ENCODE measurements at regions not wholly inside any gene's neighbourhood (a gene's known extent, or its start where the extent isn't known, plus 50 kb on each side); places are given as distances from the start of the nearest gene placed in this dataset.

DNA sequence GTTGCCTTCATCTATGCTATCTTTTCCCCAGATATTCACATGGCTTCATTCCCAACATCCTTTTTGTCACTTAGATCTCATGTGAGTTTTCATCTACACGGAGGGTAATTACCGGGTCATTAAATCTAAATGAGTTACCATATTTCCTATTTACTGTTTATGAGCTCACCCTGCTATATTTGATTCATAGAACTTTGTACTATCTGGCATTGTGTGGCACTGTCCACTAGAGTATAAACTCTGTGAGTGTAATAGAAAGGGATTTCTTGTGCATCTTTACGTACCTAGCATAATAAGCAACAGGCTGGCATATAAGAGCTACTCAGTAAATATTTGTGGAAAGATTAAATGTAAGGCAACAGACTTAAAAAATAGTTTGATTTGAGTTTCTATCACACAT lies 86.1 kb upstream of the LMO3 start:
- H3K9me2 ChIP-seq (replicated peaks; ENCODE audit: control insufficient read depth, low read length): no peaks in the 10 kb centered on the region

DNA sequence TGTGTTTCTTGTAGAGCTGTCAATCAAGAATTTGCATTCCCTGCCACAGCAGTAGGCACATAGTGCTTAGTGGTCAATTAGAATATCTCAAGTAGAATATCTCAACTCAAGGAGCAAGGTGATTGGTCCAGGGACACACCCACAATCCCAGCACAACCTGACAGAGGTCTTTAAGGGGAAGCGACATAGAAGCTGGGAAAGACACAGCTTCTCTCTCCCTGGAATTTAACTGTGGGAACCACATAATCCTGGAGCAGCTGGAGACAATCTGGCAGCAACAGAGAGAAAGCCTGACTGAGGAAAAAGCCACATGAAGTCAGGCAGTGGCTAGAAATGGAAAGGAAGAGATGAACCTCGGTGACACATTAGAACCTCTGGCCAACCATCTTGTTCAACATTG lies 85.7 kb upstream of the LMO3 start:
- TF ChIP-seq, protein P1, sequence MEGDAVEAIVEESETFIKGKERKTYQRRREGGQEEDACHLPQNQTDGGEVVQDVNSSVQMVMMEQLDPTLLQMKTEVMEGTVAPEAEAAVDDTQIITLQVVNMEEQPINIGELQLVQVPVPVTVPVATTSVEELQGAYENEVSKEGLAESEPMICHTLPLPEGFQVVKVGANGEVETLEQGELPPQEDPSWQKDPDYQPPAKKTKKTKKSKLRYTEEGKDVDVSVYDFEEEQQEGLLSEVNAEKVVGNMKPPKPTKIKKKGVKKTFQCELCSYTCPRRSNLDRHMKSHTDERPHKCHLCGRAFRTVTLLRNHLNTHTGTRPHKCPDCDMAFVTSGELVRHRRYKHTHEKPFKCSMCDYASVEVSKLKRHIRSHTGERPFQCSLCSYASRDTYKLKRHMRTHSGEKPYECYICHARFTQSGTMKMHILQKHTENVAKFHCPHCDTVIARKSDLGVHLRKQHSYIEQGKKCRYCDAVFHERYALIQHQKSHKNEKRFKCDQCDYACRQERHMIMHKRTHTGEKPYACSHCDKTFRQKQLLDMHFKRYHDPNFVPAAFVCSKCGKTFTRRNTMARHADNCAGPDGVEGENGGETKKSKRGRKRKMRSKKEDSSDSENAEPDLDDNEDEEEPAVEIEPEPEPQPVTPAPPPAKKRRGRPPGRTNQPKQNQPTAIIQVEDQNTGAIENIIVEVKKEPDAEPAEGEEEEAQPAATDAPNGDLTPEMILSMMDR (IDR thresholded peaks at IDR 0.05; ENCODE audit: low read depth, low read length, poor library complexity, severe bottlenecking): no peak
- TF ChIP-seq EZH2phosphoT487 (IDR thresholded peaks at IDR 0.05; ENCODE audit: borderline replicate concordance, low read length): no peak
- H3K79me2 ChIP-seq (ENCODE audit: control insufficient read depth, low read length): no peaks in the 10 kb centered on the region
- H3F3A ChIP-seq (ENCODE audit: control insufficient read depth, insufficient read depth): no peaks in the 10 kb centered on the region
- no peaks in the 10 kb centered on the region for H3K36me3 ChIP-seq (ENCODE audit: control insufficient read depth, low read length)
- H4K20me1 ChIP-seq (ENCODE audit: control insufficient read depth, insufficient read depth, low read depth, low read length): no peaks in the 10 kb centered on the region
- no peaks in the 10 kb centered on the region for H3K9me2 ChIP-seq (replicated peaks; ENCODE audit: control insufficient read depth, low read length)
- no peak overlapping the region for H3K27ac ChIP-seq (ENCODE audit: low read depth, low read length)
- peaks cover 4% of the 10 kb centered on the region; the same call in 1 of the 2 replicates for H3K4me1 ChIP-seq (ENCODE audit: control insufficient read depth, low read length)
- H3K9me3 ChIP-seq (ENCODE audit: control insufficient read depth, insufficient read depth, low read length): no peaks in the 10 kb centered on the region
- no peak overlapping the region for H3K4me3 ChIP-seq (ENCODE audit: low read length)
- H3K4me2 ChIP-seq (ENCODE audit: low read length): no peak overlapping the region
- no peaks in the 10 kb centered on the region for H3K27me3 ChIP-seq (ENCODE audit: control insufficient read depth, low read length)

More for the DNA sequence above, 86.1 kb upstream of the LMO3 start:
- Histone ChIP-seq H3K4me3 (ENCODE audit: low read length) (no peak overlapping the region), H3K36me3 (ENCODE audit: control insufficient read depth, low read length) (no peaks in the 10 kb centered on the region), H4K20me1 (ENCODE audit: control insufficient read depth, insufficient read depth, low read depth, low read length) (no peaks in the 10 kb centered on the region), H3K4me2 (ENCODE audit: low read length) (no peak overlapping the region), H3K79me2 (ENCODE audit: control insufficient read depth, low read length) (no peaks in the 10 kb centered on the region), H3K9me3 (ENCODE audit: control insufficient read depth, insufficient read depth, low read length) (no peaks in the 10 kb centered on the region), H3K27me3 (ENCODE audit: control insufficient read depth, low read length) (no peaks in the 10 kb centered on the region), H3K4me1 (ENCODE audit: control insufficient read depth, low read length) (peaks cover 4% of the 10 kb centered on the region; the same call in 1 of the 2 replicates), H3F3A (ENCODE audit: control insufficient read depth, insufficient read depth) (no peaks in the 10 kb centered on the region), H3K27ac (ENCODE audit: low read depth, low read length) (no peak overlapping the region)
- no peak for TF ChIP-seq EZH2phosphoT487 (IDR thresholded peaks at IDR 0.05; ENCODE audit: borderline replicate concordance, low read length)
- TF ChIP-seq, protein P1 (IDR thresholded peaks at IDR 0.05; ENCODE audit: low read depth, low read length, poor library complexity, severe bottlenecking): no peak

DNA sequence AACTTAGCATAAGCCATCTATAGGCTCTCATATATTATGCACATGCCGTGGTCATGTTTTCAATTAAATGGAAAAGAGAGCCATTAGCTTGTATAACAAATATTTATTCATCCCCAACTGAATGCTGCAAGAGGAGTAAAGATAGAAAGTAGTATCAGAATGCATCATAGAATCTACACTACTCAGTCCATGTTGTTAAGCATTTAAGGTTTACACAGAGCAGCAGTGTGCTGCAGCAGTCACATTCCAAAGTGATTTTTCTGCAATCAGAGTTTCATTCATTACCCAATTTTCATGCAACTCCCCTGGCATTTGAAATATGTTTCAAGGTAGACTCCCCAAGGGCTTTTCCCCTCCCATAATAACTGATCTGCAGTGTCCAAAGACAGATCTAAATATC lies 82.2 kb upstream of the LMO3 start:
- Histone ChIP-seq H3K9me2 (replicated peaks; ENCODE audit: control insufficient read depth, low read length) (no peaks in the 10 kb centered on the region), H3K4me3 (ENCODE audit: low read length) (no peak overlapping the region), H3K9me3 (ENCODE audit: control insufficient read depth, insufficient read depth, low read length) (no peaks in the 10 kb centered on the region), H3F3A (ENCODE audit: control insufficient read depth, insufficient read depth) (no peaks in the 10 kb centered on the region), H4K20me1 (ENCODE audit: control insufficient read depth, insufficient read depth, low read depth, low read length) (no peaks in the 10 kb centered on the region), H3K79me2 (ENCODE audit: control insufficient read depth, low read length) (no peaks in the 10 kb centered on the region), H3K36me3 (ENCODE audit: control insufficient read depth, low read length) (no peaks in the 10 kb centered on the region), H3K27ac (ENCODE audit: low read depth, low read length) (no peak overlapping the region), H3K4me2 (ENCODE audit: low read length) (no peak overlapping the region), H3K4me1 (ENCODE audit: control insufficient read depth, low read length) (no peaks in the 10 kb centered on the region), H3K27me3 (ENCODE audit: control insufficient read depth, low read length) (no peaks in the 10 kb centered on the region)
- TF ChIP-seq, protein P1 (IDR thresholded peaks at IDR 0.05; ENCODE audit: low read depth, low read length, poor library complexity, severe bottlenecking): no peak
- TF ChIP-seq EZH2phosphoT487 (IDR thresholded peaks at IDR 0.05; ENCODE audit: borderline replicate concordance, low read length): no peak
